GM21528 (cell line): ENCODE measurements at regions not wholly inside any gene's neighbourhood (a gene's known extent, or its start where the extent isn't known, plus 50 kb on each side); places are given as distances from the start of the nearest gene placed in this dataset.

Source experiments
- ATAC-seq: cut with Tn5 transposase; IDR thresholded peaks from one replicate; pipeline ENCODE4 v1.9.1; 2021; ENCODE audit warnings: mild to moderate bottlenecking, moderate library complexity; ENCODE audit not compliant: unreplicated experiment, low FRiP score

GRCh38 chr3:159113221-159113875 is 311.5 kb downstream of the MFSD1 start:
- ATAC-seq: no peak

- no peak for ATAC-seq
Measured at GRCh38 chr3:159114582-159114981, 312.7 kb downstream of the MFSD1 start.

GRCh38 chr3:159123877-159124276 is 322.0 kb downstream of the MFSD1 start:
- no peak for ATAC-seq

- ATAC-seq: no peak
Measured at GRCh38 chr3:159126261-159127020, 324.6 kb downstream of the MFSD1 start.

- no peak for ATAC-seq
Measured at GRCh38 chr3:159127021-159127392, 325.2 kb downstream of the MFSD1 start.

- no peak for ATAC-seq
Measured at GRCh38 chr3:159128628-159129027, 326.8 kb downstream of the MFSD1 start.

- no peak for ATAC-seq
Measured at GRCh38 chr3:159130108-159130507, 328.3 kb downstream of the MFSD1 start.

- ATAC-seq: no peak
Measured at GRCh38 chr3:159131376-159131775, 329.5 kb downstream of the MFSD1 start.

- ATAC-seq: no peak
Measured at GRCh38 chr3:159137949-159138348, 336.1 kb downstream of the MFSD1 start.

- no peak for ATAC-seq
Measured at GRCh38 chr3:159139326-159139725, 337.5 kb downstream of the MFSD1 start.

GRCh38 chr3:159144472-159144871 is 342.6 kb downstream of the MFSD1 start:
- no peak for ATAC-seq

- ATAC-seq: no peak
Measured at GRCh38 chr3:159144891-159145290, 343.0 kb downstream of the MFSD1 start.

GRCh38 chr3:159146392-159146791 is 344.5 kb downstream of the MFSD1 start:
- ATAC-seq: no peak

GRCh38 chr3:159146856-159147435 is 345.1 kb downstream of the MFSD1 start:
- no peak for ATAC-seq

GRCh38 chr3:159147813-159148212 is 346.0 kb downstream of the MFSD1 start:
- ATAC-seq: no peak

GRCh38 chr3:159148466-159148865 is 346.6 kb downstream of the MFSD1 start:
- no peak for ATAC-seq

GRCh38 chr3:159149131-159149530 is 347.3 kb downstream of the MFSD1 start:
- ATAC-seq: no peak

- no peak for ATAC-seq
Measured at GRCh38 chr3:159149633-159150032, 347.8 kb downstream of the MFSD1 start.

GRCh38 chr3:159150180-159150579 is 348.3 kb downstream of the MFSD1 start:
- no peak for ATAC-seq

- no peak for ATAC-seq
Measured at GRCh38 chr3:159151130-159151529, 349.3 kb downstream of the MFSD1 start.

GRCh38 chr3:159157275-159157674 is 355.4 kb downstream of the MFSD1 start:
- ATAC-seq: no peak

- no peak for ATAC-seq
Measured at GRCh38 chr3:159158213-159158612, 356.4 kb downstream of the MFSD1 start.
